PC-9 (cell line): ENCODE measurements at regions not wholly inside any gene's neighbourhood (a gene's known extent, or its start where the extent isn't known, plus 50 kb on each side); places are given as distances from the start of the nearest gene placed in this dataset.

Experiments
- BruUV-seq: library from RNA; stranded (reverse); fragments of 400-500 nt; replicated peaks from 2 replicates; lab custom pipeline; 2021; lab: Mats Ljungman, UMichigan
- CTCF ChIA-PET: fragments of 300-600 bp; sonication (Branson Sonifier 250); formaldehyde crosslinking; loops from one replicate; lab custom pipeline; 2022; ENCODE audit warnings: antibody characterized with exemption; lab: Charles Lee
- POLR2A ChIA-PET: fragments of 300-600 bp; sonication (Branson Sonifier 250); formaldehyde crosslinking; loops from one replicate; lab custom pipeline; 2022; ENCODE audit warnings: antibody characterized with exemption; ENCODE audit not compliant: unreplicated experiment; lab: Charles Lee
- DNase-seq, 2 experiments: peaks; one replicate each; pipeline versions ENCODE4 v3.0.0 to v3.0.0-alpha.2; 2015 to 2022; ENCODE audit warnings: mixed read lengths in 1 of 2
- H2AFZ ChIP-seq: fragments of 200-600 bp; sonication (generic); 2 replicates; pipeline ENCODE4 v1.8.1; 2017; ENCODE audit warnings: antibody characterized with exemption
- H3F3A ChIP-seq: fragments of 200-600 bp; sonication (generic); 2 replicates; pipeline ENCODE4 v1.8.1; 2017; ENCODE audit warnings: antibody characterized with exemption, mild to moderate bottlenecking, low read depth; ENCODE audit not compliant: insufficient read depth
- H3K27ac ChIP-seq: fragments of 200-600 bp; sonication (generic); 2 replicates; pipeline ENCODE4 v1.6.1; 2016; ENCODE audit warnings: mixed run types
- H3K27me3 ChIP-seq: fragments of 200-600 bp; sonication (generic); 2 replicates; pipeline ENCODE4 v1.6.1; 2016; ENCODE audit warnings: low read depth, mixed run types; ENCODE audit not compliant: insufficient read depth
- H3K36me3 ChIP-seq: fragments of 200-600 bp; sonication (generic); 2 replicates; pipeline ENCODE4 v1.6.1; 2016; ENCODE audit warnings: low read depth, mixed run types
- H3K4me1 ChIP-seq: fragments of 200-600 bp; sonication (generic); replicated peaks from 2 replicates; pipeline ENCODE4 v1.6.1; 2016; ENCODE audit warnings: mixed run types; ENCODE audit not compliant: insufficient read depth
- H3K4me2 ChIP-seq: fragments of 200-600 bp; sonication (generic); 2 replicates; pipeline ENCODE4 v1.6.1; 2017; ENCODE audit warnings: mixed run types
- H3K4me3 ChIP-seq: fragments of 200-600 bp; sonication (generic); 2 replicates; pipeline ENCODE4 v1.6.1; 2016; ENCODE audit warnings: mixed run types
- H3K79me2 ChIP-seq: fragments of 200-600 bp; sonication (generic); 2 replicates; pipeline ENCODE4 v1.6.1; 2017; ENCODE audit warnings: low read depth, mixed run types
- H3K9me2 ChIP-seq: fragments of 200-600 bp; sonication (generic); 2 replicates; pipeline ENCODE4 v1.8.1; 2017; ENCODE audit warnings: mild to moderate bottlenecking; ENCODE audit not compliant: insufficient read depth
- H3K9me3 ChIP-seq: fragments of 200-600 bp; sonication (generic); 2 replicates; pipeline ENCODE4 v1.8.1; 2016; ENCODE audit warnings: low read depth; ENCODE audit not compliant: insufficient read depth
- H4K20me1 ChIP-seq: fragments of 200-600 bp; sonication (generic); 2 replicates; pipeline ENCODE4 v1.8.1; 2017; ENCODE audit not compliant: insufficient read depth
- CTCF ChIP-seq: fragments of 200-600 bp; sonication (generic); conservative IDR thresholded peaks from 2 replicates; pipeline ENCODE4 v1.6.1; 2017; ENCODE audit warnings: mixed run types, antibody characterized with exemption, mild to moderate bottlenecking, moderate library complexity
- EZH2 ChIP-seq: fragments of 200-600 bp; sonication (generic); IDR thresholded peaks from 2 replicates; pipeline ENCODE4 v1.8.0; 2017; ENCODE audit warnings: antibody characterized with exemption, low read depth
- intact Hi-C: fragments of 100-400 bp; cut with micrococcal nuclease; formaldehyde crosslinking; loops from one replicate; pipeline ENCODE4 v1.10.0; 2022; ENCODE audit not compliant: unreplicated experiment

DNA sequence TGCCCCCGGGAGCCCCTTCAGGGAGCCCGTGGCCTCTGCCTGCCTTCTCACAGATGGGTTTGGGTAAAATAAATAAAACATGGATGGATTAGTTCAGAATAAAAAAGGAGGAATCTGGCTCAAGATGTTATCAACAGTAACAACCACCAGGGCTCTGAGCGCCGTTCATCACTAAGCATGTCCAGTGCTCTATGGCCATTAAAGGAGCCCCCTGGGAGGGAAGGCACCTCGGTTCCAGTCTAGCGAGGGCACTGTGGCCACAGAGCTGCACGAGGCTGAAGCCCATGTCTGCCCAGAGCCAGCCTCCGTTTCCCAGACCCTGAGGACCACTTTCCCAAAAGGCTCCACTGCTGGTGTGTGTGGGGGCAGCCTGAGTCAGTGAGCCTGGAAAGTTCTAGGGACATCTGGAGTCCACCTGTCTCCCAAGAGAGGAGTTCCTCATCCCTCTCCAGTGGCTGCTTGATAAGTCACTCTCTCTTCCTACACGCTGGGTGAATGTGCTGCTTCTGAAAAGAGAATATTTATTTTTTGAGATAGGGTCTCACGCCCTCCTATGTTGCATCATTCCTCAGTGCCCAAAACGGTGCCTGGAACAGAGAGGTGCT, 614.6 kb downstream of the TBC1D22A start:
- no peaks in the 10 kb centered on the region for H3F3A ChIP-seq
- H3K27me3 ChIP-seq = peaks cover 84% of the 10 kb centered on the region
- DNase-seq = no peak
- H3K4me1 ChIP-seq = no peaks in the 10 kb centered on the region
- no peaks in the 10 kb centered on the region for H3K9me2 ChIP-seq
- CTCF ChIA-PET = no interaction called here
- H3K36me3 ChIP-seq = no peaks in the 10 kb centered on the region
- H3K4me2 ChIP-seq = no peak overlapping the region
- POLR2A ChIA-PET = interaction anchor here (0.6 kb wide), 1 partner anchor 37 kb away, joined by 4 read pairs; no protein-coding TSS in a partner anchor
- no peaks in the 10 kb centered on the region for H3K9me3 ChIP-seq
- no peaks in the 10 kb centered on the region for H4K20me1 ChIP-seq
- intact Hi-C loops = no loop called here
- TF ChIP-seq EZH2 (no peak), CTCF (no peak)
- H3K27ac ChIP-seq = no peak overlapping the region
- H3K4me3 ChIP-seq = no peak overlapping the region
- no TSS peak for BruUV-seq
- H3K79me2 ChIP-seq = no peaks in the 10 kb centered on the region
- no peak overlapping the region for H2AFZ ChIP-seq

GRCh38 chr22:47376322-47376700, 613.9 kb downstream of the TBC1D22A start:
- no peak overlapping the region for H3K4me3 ChIP-seq
- no peaks in the 10 kb centered on the region for H3K79me2 ChIP-seq
- H3K27ac ChIP-seq = no peak overlapping the region
- no TSS peak for BruUV-seq
- no peak overlapping the region for H3K4me2 ChIP-seq
- CTCF ChIA-PET = no interaction called here
- no peaks in the 10 kb centered on the region for H3K9me2 ChIP-seq
- no peak for DNase-seq
- no peaks in the 10 kb centered on the region for H3F3A ChIP-seq
- no peaks in the 10 kb centered on the region for H3K9me3 ChIP-seq
- no peaks in the 10 kb centered on the region for H4K20me1 ChIP-seq
- no peaks in the 10 kb centered on the region for H3K4me1 ChIP-seq
- H3K36me3 ChIP-seq = no peaks in the 10 kb centered on the region
- no peak overlapping the region for H2AFZ ChIP-seq
- TF ChIP-seq EZH2 (no peak), CTCF (no peak)
- POLR2A ChIA-PET = no interaction called here
- H3K27me3 ChIP-seq = peaks cover 84% of the 10 kb centered on the region
- intact Hi-C loops = no loop called here

DNA sequence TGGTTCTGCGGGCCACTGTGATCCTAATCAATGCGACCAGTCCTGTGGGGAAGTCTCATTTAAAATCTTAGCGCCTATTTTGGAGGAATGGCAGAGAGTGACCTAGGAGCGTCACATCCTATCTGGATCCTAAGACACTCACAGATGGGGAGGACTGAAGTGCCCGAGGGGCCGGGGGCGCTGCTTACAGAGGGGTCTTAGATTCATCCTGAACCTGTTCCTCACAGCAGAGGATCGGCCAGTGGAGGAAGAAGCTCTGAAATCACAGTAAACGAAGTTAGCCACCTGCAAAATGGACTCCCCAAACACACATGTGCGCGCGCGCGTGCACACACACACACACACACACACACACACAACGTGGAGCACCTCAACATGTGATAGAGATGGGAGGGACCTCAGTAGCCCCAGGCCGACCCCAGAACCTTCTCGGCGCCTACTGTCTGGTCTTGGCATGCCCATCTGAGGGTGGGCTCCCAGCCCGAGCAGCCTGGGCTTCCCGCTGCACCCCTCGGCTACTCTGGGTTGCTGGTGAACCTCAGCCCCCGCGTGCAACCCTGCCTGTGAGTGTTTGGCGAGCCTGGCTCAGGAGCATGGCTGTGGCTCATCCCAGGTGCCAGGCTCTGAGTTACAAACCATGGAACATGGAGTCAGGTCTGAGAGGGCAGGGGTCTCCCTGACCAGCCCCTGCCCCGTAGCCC, 613.3 kb downstream of the TBC1D22A start:
- H3K4me1 ChIP-seq = no peaks in the 10 kb centered on the region
- no peaks in the 10 kb centered on the region for H3K36me3 ChIP-seq
- no peaks in the 10 kb centered on the region for H3K9me2 ChIP-seq
- no peak overlapping the region for H3K4me3 ChIP-seq
- ChIA-PET CTCF (no interaction called here), POLR2A (no interaction called here)
- H2AFZ ChIP-seq = no peak overlapping the region
- intact Hi-C loops = no loop called here
- no peak overlapping the region for H3K27ac ChIP-seq
- H3K79me2 ChIP-seq = no peaks in the 10 kb centered on the region
- H3K27me3 ChIP-seq = peaks cover 86% of the 10 kb centered on the region
- H4K20me1 ChIP-seq = no peaks in the 10 kb centered on the region
- no peaks in the 10 kb centered on the region for H3F3A ChIP-seq
- BruUV-seq = no TSS peak
- TF ChIP-seq EZH2 (no peak), CTCF (no peak)
- no peaks in the 10 kb centered on the region for H3K9me3 ChIP-seq
- no peak for DNase-seq
- H3K4me2 ChIP-seq = no peak overlapping the region
